Erythroblast (primary cell): ENCODE measurements at regions not wholly inside any gene's neighbourhood (a gene's known extent, or its start where the extent isn't known, plus 50 kb on each side); places are given as distances from the start of the nearest gene placed in this dataset.

ENCODE experiments used
- GATA1 ChIP-seq: IDR thresholded peaks from 2 replicates; pipeline ENCODE4 v1.6.1; 2011; ENCODE audit warnings: low read depth, mild to moderate bottlenecking, control low read depth, low read length, moderate library complexity
- POLR2A ChIP-seq: IDR thresholded peaks from 2 replicates; pipeline ENCODE4 v1.6.1; 2011; ENCODE audit warnings: mild to moderate bottlenecking, low read length

GRCh38 chr3:194042927-194043326 lies 93.0 kb upstream of the HES1 start:
- TF ChIP-seq POLR2A (no peak), GATA1 (no peak)
